GM13976 (cell line): ENCODE measurements at regions not wholly inside any gene's neighbourhood (a gene's known extent, or its start where the extent isn't known, plus 50 kb on each side); places are given as distances from the start of the nearest gene placed in this dataset.

Experiments
- DNase-seq: peaks from one replicate; pipeline ENCODE4 v3.0.0; 2012; ENCODE audit warnings: low spot score
- in situ Hi-C: fragments of 300-500 bp; cut with MboI; formaldehyde crosslinking; loops from one replicate; pipeline ENCODE4 v1.12.0; 2022; ENCODE audit warnings: low sequenced_read_pairs, mixed read lengths, inconsistent platforms; ENCODE audit not compliant: unreplicated experiment
- TF ChIP-seq, protein P1 (sequence below): IDR thresholded peaks from 2 replicates; pipeline ENCODE4 v1.5.1; 2012; ENCODE audit warnings: borderline replicate concordance, mild to moderate bottlenecking; ENCODE audit not compliant: insufficient read depth; ENCODE audit errors: extremely low read depth, missing control alignments, control extremely low read depth

DNA sequence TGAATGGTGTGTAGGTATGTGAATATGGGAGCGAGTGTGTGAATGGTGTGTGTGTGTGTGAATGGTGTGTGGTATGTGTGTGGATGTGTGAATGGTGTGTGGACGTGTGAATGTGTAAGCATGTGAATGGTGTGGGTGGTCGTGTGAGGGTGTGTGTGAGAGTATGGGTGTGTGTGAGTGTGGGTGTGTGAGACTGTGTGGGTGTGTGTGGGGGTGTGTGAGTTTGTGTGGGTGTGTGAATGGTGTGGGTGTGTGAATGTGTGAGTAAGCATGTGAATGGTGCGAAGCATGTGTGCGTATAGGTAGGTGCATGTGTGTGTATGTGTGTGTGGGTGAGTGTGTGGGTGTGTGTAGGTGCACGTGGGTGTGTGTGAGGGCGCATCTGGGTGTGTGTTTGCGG, 160.7 kb upstream of the COBL start:
- TF ChIP-seq, protein P1, sequence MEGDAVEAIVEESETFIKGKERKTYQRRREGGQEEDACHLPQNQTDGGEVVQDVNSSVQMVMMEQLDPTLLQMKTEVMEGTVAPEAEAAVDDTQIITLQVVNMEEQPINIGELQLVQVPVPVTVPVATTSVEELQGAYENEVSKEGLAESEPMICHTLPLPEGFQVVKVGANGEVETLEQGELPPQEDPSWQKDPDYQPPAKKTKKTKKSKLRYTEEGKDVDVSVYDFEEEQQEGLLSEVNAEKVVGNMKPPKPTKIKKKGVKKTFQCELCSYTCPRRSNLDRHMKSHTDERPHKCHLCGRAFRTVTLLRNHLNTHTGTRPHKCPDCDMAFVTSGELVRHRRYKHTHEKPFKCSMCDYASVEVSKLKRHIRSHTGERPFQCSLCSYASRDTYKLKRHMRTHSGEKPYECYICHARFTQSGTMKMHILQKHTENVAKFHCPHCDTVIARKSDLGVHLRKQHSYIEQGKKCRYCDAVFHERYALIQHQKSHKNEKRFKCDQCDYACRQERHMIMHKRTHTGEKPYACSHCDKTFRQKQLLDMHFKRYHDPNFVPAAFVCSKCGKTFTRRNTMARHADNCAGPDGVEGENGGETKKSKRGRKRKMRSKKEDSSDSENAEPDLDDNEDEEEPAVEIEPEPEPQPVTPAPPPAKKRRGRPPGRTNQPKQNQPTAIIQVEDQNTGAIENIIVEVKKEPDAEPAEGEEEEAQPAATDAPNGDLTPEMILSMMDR: no peak
- no peak for DNase-seq
- in situ Hi-C loops: no loop called here

DNA sequence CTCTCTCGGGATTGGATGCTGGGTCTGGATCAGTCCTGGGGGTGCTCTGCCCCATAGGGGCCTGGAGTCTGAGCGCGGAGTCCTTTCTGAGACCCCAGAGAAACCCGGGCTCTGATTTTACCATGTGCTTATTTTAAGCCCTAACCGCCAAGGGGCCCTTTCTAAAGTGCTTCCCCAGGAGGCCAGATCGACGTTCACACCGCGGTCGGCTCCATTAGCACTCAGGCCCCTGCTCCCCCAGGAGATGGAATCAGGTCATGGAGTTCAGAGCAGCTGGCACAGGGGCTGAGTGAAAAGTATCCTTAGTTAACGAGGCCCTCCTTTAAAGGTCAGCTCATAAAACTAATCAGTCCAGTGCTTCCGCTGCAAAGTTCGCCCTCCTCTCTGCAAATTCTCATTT, 159.4 kb upstream of the COBL start:
- in situ Hi-C loops: no loop called here

DNA sequence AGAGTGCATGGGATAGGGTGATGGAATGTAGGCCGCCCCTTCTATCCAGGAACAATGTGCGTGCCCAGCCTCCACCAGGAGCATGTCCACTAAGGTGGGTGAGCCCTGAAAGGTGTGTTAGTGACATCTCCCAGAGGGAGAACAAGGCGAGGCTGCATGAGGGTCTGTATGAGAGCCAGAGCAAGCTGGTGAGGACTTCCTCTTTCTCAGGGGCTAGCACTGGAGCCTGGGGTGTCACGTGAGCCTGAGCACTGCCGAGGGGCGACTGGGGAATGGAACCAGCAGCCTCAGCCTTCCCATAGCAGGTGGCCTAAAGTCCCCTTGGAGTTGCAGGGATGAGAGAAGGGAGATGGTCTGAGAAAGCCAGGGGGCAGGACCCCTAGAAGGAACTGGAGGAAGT, 156.3 kb upstream of the COBL start:
- DNase-seq: no peak
- in situ Hi-C loops: no loop called here
- TF ChIP-seq, protein P1: no peak

More for the DNA sequence above, 159.4 kb upstream of the COBL start:
- TF ChIP-seq, protein P1: no peak
- DNase-seq: no peak

DNA sequence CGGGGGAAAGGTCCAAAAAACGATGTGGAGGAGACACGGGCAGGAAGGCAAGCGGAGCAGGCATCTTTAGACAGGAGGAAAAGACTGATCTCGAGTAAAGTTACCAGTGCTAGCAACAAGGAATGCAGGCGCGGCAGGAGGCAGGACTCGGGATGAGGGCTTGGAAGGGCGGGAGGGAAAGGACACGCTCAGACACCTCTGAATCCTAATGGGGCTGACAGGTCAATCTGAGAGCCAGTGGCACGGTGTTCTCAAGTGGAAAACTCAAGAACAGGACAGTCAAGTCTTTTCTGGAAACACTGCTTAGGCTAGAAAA, 155.3 kb upstream of the COBL start:
- DNase-seq: no peak
- TF ChIP-seq, protein P1: no peak
- in situ Hi-C loops: no loop called here

DNA sequence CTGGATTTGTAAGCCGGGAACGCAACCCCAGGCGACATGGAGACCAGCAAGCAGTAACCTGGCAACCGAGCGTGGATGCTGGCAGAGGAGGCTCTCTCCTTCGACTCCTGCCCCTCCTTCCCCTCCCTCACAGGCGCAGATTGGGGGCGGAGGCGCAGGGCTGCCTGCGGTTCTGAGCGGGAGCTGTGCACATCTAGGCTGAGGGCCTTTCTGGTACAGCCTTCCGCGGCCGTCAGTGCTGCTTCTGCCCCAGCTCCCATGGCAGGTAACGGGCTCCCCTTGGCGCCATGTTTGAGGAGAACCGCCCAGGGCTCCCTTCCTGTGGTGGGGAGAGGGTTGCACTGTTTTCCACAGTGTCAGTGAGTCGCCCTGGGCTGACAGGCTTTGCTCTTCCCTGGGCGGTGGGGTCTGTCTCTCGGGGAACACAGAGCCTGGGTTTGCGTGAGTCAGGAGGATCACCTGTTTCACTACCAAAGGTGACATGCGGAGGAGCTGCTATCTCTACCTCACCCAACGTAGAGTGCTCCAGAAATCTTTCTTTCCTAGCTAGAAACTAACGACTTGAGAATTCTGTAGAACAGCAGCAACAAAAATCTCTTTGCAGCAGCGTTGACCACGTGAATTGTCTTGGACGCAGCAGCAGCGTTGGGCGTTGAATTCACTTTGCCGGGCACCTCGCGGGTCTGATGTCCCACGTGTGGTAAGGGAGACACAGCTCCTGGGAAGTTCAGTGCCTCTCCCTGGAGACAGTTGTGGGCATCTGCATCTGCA, 154.8 kb upstream of the COBL start:
- in situ Hi-C loops: no loop called here
- DNase-seq: no peak
- TF ChIP-seq, protein P1: no peak

DNA sequence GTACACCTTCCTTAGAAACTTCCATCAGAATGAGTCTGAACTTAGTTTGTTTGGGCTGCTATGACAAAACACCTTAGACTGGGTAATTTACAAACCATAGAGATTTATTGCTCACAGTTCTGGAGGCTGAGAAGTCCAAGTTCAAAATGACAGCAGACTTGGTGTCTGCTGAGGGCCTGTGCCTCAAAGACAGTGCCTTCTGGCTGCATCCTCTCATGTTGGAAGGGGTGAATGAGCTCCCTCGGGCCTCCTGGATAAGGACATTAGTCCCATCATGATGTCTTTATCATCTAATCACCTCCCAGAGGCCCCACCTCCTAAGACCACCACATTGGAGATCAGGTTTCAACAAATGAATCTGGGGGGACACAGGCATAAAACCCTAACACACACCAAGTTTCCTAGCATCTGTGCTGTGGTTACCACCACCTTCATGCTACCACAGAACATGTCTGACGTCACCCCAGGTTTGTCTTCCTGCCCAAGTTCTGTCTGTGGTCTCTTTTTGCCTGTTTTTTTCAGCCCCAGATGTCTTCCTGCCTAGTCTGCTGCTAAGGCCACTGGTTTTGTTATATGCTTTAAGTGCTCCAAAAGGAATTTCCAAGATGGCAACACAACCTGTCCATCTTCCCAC, 150.9 kb upstream of the COBL start:
- in situ Hi-C loops: no loop called here
- TF ChIP-seq, protein P1: no peak
- no peak for DNase-seq

DNA sequence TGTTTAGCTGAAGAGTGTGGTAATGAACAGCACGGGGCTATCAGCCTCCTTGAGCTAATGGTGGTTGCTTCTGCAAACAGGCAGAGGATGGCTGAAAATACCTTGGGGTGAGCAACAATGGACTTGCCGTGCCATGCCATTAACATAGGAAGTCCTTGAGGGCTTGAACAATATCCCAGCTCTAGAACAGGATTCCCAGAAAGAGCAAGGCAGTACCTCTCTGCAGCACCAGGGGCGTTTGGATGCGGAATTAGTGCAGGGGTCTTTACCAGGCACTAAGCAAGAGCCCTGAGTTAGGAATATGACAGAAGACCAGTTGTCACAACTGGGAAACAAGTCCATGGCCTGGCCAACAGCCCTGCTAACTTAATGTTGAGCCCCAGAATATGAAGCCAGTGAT, 143.2 kb upstream of the COBL start:
- no peak for DNase-seq
- TF ChIP-seq, protein P1: no peak
- in situ Hi-C loops: no loop called here
